GM19468 (cell line): ENCODE measurements at regions not wholly inside any gene's neighbourhood (a gene's known extent, or its start where the extent isn't known, plus 50 kb on each side); places are given as distances from the start of the nearest gene placed in this dataset.

Source experiments
- ATAC-seq: cut with Tn5 transposase; IDR thresholded peaks from one replicate; pipeline ENCODE4 v1.9.1; 2021; ENCODE audit warnings: mild to moderate bottlenecking, moderate library complexity, moderate number of reproducible peaks; ENCODE audit not compliant: unreplicated experiment; ENCODE audit errors: extremely low read depth

DNA sequence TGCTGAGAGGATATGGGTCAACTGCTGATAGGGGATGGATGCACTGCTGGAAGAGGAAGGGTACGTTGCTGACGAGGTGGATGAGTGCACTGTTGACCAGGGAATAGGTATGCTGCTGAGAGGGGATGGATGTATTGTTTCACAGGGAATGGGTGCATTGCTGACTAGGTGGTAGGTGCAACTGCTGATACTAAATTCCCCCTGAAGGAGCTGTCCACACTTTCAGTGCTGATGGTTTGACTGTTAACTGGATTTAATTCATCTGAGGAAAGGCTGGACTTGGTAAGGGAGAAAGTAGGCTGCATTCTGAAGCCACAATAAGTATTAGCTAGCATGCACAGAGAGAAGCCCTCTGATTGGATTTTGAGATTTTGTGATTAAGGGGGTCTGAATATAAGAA lies 1196.8 kb upstream of the PHF14 start:
- no peak for ATAC-seq

DNA sequence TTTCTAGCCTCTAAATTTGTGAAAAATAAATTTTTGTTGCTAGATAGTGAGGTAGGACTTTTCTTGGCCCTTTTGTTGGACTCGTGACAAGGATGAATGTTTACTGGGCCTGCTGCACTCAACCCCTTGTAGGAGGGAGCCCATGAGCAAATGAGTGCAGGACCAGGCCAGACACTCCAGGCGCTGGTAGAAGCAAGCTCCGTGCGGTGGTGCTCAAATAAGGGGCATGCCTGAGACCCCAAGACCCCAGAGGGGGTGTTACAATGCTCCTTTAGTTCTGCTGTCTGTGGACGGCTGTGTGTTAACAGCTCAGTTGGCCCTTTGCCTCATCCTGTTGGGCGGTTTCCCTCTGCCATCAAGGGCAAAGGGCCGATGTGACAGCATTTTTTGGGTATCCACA lies 1195.3 kb upstream of the PHF14 start:
- no peak for ATAC-seq

DNA sequence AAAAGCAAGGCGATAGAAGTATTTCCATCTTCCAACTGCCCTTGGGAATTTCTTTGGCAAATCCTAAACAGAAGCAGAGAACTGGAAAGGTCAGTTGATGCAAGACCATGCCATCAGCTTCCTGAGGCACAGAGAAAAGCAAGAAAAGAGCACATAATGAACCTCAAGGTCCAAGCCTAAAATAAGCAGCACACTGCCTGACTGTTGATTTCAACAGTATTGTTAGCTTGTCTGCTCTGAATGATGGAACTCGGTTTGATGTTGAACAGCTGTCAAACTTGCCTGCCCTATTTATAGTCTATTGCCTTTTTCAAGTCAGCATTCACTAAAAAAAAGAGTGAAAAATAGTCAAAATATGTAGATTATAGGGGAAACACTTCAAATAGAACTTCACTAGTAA lies 1192.0 kb upstream of the PHF14 start:
- ATAC-seq: no peak

DNA sequence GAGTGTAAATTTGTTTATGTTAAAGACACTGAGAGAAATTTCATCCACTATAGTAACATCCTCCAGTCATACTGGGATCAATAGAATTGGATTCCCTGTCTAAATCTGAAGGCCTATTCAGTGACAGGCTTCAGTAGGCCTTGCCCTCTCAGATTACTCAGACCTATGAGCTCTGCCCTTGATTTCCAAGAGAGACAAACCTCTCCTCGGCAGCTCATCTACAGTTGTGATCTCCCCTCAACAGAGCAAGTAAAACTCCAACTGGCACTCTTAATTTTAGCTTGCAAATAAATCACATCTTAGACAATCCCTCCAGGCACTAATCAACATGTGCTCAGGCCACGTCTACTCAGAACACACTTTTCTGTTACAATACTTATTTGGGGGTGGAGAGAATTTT lies 1191.4 kb upstream of the PHF14 start:
- ATAC-seq: no peak

DNA sequence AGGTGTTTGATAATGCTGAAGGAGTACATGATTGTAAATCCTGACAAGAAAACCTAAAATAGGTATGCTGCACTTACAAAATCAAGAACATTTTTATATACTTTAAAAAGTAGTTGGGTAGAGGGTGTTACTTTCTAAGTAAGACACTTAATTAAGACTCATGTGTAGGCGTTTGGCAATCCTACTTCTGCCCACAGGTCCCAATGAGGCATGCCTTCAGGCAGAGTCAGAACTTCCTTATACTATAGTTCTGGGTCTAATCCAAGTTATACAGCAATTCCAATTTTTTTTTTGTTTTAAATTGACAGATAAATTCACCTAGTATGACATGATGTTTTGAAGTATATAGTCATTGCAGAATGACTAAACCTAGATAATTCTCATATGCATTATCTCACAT lies 1188.5 kb upstream of the PHF14 start:
- no peak for ATAC-seq

DNA sequence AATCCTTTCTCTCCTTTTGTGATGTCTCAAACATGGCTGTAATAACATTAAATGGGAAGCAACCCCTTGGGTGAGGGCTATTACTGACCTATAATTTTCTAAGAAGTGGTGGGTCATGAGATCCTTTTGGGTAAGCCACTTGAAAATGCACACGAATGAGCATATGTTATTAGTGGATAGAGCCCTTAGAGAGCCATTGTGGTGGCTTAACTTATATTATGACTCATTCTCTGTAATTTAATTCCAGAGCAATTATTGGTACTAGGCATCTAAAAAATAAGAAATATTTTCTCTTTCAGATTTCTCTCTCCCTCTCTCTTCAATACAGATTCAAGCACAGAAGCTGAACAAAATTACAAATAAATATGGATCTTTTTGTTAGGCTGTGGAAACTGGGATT lies 1177.4 kb upstream of the PHF14 start:
- ATAC-seq: no peak

DNA sequence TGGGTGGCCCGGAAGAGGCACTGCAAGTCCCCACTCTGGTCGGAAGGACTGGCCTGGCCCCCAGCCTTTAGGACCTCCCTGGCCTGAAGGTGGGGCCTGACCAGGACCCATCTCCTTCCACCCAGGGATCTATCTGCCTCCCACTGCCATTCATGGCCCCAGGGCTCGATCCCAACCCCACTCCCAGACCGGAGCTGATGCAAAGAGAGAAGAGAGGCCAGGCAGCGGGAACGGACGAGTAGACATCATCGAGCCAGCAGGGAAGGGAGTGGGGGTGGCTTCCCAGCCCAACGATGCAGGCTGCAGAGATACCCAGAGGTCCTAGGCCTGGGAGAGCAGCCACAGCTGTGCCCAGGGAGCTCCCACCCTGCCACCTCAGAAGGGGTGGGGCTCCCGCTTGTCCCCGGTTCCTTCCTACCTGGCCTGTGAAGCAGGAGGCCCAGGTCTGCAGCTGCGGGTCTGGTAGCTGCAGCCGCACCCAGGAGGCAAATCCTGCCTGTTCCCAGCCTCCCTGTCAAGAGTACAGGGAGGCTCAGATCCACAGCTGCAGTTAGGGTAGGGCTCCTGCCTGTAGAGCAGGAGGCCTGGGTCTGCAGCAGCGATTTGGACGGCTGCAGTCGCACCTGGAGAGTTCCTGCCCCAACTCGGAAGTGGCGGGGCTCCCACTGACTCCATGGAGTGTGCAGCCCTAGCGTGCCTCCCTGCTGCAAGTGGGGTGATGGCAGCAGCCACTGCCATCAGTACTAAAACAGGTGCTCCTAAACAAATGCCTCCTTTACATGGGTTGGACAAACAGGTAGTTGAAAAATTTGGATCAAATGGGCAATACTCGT lies 1151.0 kb upstream of the PHF14 start:
- no peak for ATAC-seq

DNA sequence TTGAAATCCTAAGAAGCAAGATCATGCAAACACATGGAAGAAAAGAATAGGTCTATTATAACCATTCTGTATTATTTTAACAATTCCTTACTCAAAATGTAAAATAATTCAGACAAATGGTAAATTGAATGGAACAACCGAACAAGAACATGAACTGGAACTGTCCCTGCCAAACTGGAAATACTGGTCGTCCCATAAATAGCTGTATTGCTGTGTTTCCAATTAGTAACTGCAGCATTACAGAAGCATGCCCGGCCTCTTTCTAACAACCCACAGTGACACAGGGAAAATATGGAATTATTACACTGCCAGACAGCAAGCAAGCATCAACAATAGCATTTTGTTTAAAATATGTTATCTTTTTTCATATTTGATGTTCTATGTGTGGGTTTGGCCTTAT lies 1138.5 kb upstream of the PHF14 start:
- ATAC-seq: no peak

DNA sequence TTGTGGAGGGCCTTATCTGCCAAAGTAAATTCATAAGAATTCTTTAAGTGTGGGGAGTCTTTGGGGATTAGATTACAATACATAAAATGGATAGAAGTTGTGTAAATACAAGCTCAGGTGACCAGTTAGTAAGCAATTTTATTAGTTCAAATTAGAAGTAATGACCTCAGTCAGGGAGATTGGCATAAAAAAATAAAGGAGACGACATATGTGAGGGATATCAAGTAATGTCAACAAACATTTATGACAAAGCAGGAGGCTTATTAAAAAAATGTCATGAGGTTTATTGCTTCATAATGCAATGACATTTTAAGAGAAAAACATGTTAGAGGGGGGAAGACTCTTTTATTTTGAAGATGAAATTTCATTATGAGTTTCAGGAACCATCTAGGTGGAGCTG lies 1137.0 kb upstream of the PHF14 start:
- no peak for ATAC-seq

DNA sequence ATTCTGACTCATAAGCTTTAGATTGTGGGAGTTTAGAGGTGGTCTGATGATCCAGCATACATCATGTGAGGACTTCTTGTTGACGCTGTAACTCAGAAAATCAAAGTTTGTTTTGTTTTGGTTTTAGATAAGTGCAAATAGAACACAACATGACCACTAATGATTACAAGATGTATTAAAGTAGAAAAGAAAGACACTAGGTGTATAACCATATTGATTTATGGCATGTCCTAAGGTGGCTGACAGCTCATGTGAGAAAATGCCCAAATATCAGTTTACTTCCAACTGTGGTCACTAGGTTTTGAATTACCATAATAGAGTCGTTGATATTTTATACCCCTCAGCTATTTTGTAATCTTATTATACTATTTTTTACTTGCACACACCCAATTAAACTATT lies 1131.4 kb upstream of the PHF14 start:
- ATAC-seq: no peak

DNA sequence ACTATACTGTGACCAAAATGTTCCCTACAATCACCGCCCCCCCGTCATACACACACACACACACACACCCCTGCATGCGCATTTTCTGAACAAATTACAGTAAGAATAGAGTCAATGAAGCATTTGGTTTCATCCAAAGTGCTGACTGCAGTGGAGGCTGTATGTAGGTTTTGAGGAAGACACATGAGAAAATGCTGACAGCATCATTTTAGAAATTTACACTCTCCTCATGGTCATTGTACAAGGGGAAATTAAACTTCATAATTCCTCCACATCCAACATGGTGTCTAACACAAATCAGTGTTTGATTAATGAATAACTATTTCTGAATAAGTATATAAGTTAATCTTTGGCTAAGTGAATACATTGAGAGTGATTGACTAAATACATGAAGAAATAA lies 1126.8 kb upstream of the PHF14 start:
- no peak for ATAC-seq

DNA sequence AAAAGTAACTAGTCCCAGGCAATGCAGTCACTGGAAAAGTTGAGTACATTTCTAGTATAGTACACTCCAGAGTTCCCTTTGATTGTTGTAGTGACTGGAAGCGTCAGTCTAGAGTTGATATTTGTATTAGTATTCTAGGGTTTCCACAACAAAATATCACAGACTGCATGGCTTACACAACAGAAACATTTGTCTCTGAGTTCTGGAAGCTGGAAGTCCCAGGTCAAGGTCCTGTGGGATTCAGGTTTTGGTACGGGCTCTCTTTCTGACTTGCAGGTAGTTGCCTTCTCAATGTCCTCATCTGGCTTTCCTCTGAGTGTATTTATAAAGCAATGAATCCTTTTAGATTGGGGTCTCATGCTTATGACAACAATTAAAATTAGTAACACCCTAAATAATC lies 1119.1 kb upstream of the PHF14 start:
- no peak for ATAC-seq

DNA sequence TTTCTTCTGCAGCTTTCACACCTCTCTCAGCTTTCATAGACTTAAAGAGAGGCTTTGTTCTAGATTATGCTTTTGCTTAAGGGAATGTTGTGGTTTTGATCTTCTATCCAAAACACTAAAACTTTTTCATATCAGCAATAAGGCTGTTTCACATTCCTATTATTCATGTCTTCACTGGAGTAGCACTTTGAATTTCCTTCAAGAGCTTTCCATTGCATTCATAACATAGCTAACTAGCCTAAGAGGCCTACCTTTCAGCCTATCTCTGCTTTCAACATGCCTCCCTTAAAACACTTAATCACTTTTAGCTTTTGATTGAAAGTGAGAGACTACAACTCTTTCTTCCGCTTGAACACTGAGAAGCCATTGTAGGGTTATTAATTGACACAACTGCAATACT lies 1117.0 kb upstream of the PHF14 start:
- no peak for ATAC-seq

DNA sequence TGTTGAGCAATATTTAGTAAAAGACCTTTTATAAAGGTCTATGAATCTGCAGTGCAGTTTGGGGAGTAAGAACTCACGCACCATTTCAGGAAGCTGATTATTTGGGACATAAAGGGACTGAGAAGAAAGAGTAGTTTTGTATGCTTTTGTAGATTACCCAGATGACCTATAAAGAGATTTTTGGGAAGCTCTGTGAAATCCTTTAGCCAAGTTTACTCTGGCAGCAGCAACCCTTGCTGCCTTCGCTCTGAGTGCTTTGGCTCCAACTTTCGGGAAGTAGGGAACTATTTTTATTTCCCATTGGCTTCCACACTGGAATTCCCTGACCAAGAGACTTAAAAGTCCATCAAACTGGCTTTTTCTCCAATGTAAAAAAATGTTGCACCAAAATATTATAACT lies 1110.1 kb upstream of the PHF14 start:
- ATAC-seq: no peak

DNA sequence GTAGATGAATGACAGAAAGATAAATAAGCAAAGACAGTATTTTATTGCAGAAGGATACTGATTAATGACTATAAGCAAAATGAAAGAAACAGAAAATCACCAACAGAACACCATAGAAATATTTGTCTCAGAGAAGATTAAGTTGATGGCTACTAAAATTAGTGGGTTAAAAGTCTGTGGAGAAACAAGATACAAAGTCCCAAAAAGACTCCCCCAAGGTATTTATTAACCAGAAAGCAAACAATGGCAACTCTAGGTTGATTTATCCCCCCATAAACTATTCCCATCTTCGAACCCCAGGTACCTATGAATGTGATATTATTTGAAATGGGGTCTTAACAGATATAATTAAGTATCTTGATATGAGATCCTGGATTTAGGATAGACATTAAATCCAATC lies 1104.5 kb upstream of the PHF14 start:
- ATAC-seq: no peak

DNA sequence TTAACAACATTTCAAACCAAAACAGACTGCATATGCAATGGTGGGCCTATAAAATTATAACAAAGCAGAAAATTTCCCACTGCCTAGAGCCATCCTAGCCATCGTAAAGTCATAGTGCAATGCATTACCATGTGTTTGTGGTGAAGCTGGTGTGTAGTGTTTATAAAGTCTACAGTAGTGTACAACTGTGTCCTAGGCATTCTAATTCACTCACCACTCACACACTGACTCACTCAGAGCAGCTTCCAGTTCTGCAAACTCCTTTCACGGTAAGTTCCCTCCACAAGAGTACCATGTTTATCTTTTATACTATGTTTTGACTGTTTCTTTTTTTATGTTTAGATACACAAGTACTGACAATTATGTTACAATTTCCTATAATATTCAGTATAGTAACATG lies 1104.1 kb upstream of the PHF14 start:
- no peak for ATAC-seq

DNA sequence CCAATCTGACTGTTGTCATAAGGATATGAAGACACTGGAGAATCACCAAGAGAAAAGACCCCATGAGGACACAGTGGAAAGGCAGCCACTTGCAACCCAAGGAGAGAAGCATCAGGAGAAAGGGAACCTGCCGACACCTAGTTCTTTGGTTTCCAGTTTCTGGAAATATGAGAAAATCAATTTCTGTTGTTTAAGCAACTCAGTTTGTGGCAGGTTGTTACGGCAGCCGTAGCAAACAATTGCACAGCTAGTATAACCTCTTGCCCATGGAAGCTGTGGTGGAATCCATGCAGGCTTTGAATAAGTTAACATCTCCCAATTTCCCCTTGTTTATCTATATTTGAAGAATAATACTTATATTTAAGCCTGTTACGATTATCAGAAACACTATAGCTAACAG lies 1103.0 kb upstream of the PHF14 start:
- no peak for ATAC-seq

DNA sequence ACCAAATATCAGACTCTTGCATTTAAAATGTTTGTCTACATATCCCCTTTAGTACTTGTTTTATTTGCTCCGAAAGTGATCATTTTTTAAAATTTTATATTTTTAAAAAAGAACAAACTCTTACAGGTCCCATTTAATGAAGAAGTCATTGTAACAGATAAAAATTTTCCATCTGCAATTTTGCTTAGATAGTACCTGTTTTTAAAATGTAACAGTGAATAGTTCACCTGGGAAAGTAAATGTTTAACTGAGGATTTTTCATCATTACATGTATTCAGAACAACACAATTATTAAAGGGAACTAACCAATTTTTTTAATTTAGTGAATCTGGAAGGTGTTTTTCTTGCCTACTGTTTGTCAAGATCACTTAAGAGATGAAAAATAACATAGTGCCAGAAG lies 1099.5 kb upstream of the PHF14 start:
- no peak for ATAC-seq

DNA sequence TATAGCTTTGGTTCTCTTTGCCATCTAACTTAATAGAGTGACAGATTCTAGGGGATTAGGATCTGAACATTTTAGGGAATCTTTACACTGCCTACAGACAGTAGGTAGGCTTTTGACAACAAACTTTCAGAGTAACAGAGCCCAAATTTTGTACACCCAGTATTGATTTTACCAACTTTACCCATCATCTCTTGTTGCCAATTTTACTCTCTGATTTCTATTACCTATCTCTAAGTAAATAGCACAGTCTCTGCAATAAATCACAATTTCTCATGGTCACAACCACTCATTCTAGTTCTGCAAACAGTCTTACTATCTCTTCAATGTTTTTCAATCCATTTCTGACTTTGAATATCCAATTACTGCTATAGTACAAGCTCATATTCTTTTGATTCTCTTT lies 1097.6 kb upstream of the PHF14 start:
- no peak for ATAC-seq

DNA sequence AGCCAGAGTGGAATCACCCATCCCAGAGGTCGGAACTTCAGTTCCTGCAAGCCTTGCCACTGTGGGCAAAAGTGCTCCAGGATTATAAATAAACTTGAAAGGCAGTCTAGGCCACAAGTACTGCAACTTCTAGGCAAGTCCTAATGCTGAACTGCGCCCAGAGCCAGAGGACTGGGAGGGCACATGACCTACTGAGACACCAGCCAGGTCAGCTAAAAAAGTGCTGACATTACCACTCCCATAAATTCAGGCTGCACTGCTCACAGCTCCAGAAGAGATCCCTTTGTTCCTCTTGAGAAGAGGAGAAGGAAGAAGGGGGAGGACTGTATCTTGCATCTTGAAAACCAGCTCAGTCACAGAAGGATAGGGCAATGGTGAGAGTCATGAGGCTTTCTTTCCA lies 1084.1 kb upstream of the PHF14 start:
- ATAC-seq: no peak

DNA sequence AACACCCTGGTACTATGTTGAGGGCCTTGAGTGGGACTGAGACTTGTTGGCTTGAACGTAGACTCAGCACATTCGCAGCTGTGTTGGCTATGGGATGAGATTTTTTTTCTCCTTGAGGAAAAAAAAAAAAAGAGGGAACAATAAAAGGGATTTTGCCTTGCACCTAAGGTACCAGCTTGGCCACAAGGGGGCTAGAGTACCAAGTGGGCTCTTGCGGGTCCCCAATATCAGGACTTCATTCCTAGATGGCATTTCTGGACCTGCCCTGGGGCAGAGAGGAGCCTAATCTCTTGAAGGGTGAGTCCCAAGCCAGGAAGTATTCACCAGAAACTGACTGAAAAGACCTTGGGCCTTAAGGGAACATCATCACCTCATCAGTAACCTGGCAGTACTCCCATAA lies 1083.6 kb upstream of the PHF14 start:
- ATAC-seq: no peak

DNA sequence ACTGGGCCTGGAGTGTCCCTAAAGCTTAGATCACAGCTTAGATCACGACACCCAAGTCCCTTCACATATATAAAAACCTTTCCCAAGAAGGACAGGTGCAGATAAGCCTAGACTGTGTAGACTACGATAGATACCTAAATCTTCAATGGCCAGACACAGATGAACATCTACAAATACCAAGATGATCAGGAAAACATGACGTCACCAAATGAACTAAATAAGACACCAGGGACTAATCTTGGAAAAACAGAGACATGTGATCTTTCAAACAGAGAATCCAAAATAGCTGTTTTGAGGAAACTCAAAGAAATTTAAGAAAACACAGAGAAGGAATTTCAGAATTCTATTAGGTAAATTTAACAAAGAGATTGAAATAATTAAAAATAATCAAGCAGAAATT lies 1082.6 kb upstream of the PHF14 start:
- no peak for ATAC-seq

DNA sequence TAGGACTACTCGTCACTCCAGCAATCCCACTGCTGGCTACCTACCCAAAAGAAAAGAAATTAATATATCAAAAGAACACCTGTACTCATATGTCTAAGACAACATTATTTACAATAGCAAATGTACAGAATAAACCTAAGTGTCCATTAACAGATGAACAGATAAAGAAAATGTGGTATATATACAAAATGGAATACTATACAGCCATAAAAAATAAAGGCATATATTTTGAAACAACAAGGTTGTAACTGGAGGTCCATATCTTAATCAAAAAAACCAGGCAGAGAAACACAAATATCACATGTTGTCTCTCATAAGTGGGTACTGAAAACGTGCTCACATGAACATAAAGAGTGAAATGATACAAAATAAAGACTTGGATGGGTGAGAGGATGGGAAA lies 1073.3 kb upstream of the PHF14 start:
- ATAC-seq: no peak
